ENCODE measurements at regions not wholly inside any gene's neighbourhood (a gene's known extent, or its start where the extent isn't known, plus 50 kb on each side); places are given as distances from the start of the nearest gene placed in this dataset.

GRCh38 chr18:30889519-30890301 is 152.8 kb downstream of the DSC3 start:
- Histone ChIP-seq H4K20me1 (replicated peaks in 1 of 2; ENCODE audit: control insufficient read depth in 1 of 2, insufficient read depth in 2 of 2, low read length in 2 of 2) (no peaks in the 10 kb centered on the region), H3K27ac (ENCODE audit: low read depth, low read length) (no peak overlapping the region), H3K36me3 (ENCODE audit: control insufficient read depth in 2 of 4, insufficient read depth in 4 of 4, low read length in 3 of 4) (no peaks in the 10 kb centered on the region), H2AK5ac (ENCODE audit: low read depth, low read length) (no peak overlapping the region), H3K14ac (ENCODE audit: insufficient read length) (no peak overlapping the region), H3K9me3 (ENCODE audit: insufficient read depth in 2 of 2, low read depth in 1 of 2, low read length in 1 of 2) (no peaks in the 10 kb centered on the region), H2BK15ac (ENCODE audit: low read length) (no peak overlapping the region), H3K23me2 (ENCODE audit: low read depth, low read length) (no peaks in the 10 kb centered on the region), H3K4me1 (replicated peaks in 1 of 4; ENCODE audit: control insufficient read depth in 3 of 4, insufficient read depth in 4 of 4, low read length in 3 of 4) (0 out of 7 replicates have a peak, but pooled peaks cover 0 to 2% (median 0%) of the 10 kb centered on the region in 4 experiments), H4K5ac (ENCODE audit: insufficient read length, low read depth, low read length) (no peak overlapping the region), H3K27me3 (replicated peaks in 1 of 4; ENCODE audit: control insufficient read depth in 3 of 4, extremely low read depth in 1 of 4, insufficient read depth in 3 of 4, low read length in 3 of 4) (no peaks in the 10 kb centered on the region), H2BK20ac (ENCODE audit: low read length) (no peak overlapping the region), H3K56ac (replicated peaks; ENCODE audit: insufficient read length, low read depth, low read length) (no peak overlapping the region), H3K4ac (replicated peaks; ENCODE audit: insufficient read length, low read depth, low read length) (no peak overlapping the region), H3K9ac (replicated peaks in 1 of 4; ENCODE audit: extremely low read depth in 1 of 4, low read depth in 3 of 4, low read length in 3 of 4) (no peak overlapping the region), H3K23ac (ENCODE audit: insufficient read length) (no peak overlapping the region), H2AFZ (ENCODE audit: low read length) (no peak overlapping the region), H3K4me2 (ENCODE audit: insufficient read depth in 1 of 2, low read depth in 2 of 2, low read length in 2 of 2) (no peak overlapping the region), H3K18ac (ENCODE audit: extremely low read depth, low read length) (no peak overlapping the region), H2BK12ac (ENCODE audit: low read depth, low read length) (no peak overlapping the region; the same call in 1 of the 2 replicates), H3K79me1 (ENCODE audit: low read depth, low read length) (no peaks in the 10 kb centered on the region), H4K8ac (ENCODE audit: extremely low read depth, insufficient read depth, low read length) (no peak overlapping the region), H3K4me3 (ENCODE audit: extremely low read depth in 1 of 4, insufficient read depth in 2 of 4, low read depth in 3 of 4, low read length in 4 of 4) (no peak overlapping the region), H2BK5ac (ENCODE audit: low read depth, low read length) (no peak overlapping the region), H2BK120ac (replicated peaks; ENCODE audit: low read depth, low read length) (no peak overlapping the region), H3K79me2 (ENCODE audit: control insufficient read depth in 1 of 2, insufficient read depth in 2 of 2, low read length in 2 of 2) (no peaks in the 10 kb centered on the region), H4K91ac (replicated peaks; ENCODE audit: insufficient read length, low read length) (no peak overlapping the region)
- FAIRE-seq (peak; percentile 96), DNase-seq (ENCODE audit: low read depth in 1 of 2, low spot score in 2 of 2) (no peak)
- POLR2A ChIA-PET (ENCODE audit: partially characterized antibody) = no interaction called here
- CTCF ChIA-PET (ENCODE audit: partially characterized antibody) = interaction anchor here (0.5 to 2.8 kb wide), 26 partner anchors 11 to 1015 kb away, joined by 3 to 12 read pairs (median 3); no protein-coding TSS in a partner anchor
- WGBS, 2 experiments (ENCODE audit: extremely low coverage in 1 of 2, insufficient coverage in 1 of 2, insufficient read length in 1 of 2, insufficient replicate concordance in 2 of 2, low coverage in 1 of 2, low lambda C conversion rate in 2 of 2, missing lambda C conversion rate in 1 of 2) = 54% methylated on average over 5 of the region's 5 CpGs; no CpG with 5 or more reads in 1 of the 2 experiments
- TF ChIP-seq, protein P1, sequence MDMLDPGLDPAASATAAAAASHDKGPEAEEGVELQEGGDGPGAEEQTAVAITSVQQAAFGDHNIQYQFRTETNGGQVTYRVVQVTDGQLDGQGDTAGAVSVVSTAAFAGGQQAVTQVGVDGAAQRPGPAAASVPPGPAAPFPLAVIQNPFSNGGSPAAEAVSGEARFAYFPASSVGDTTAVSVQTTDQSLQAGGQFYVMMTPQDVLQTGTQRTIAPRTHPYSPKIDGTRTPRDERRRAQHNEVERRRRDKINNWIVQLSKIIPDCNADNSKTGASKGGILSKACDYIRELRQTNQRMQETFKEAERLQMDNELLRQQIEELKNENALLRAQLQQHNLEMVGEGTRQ (IDR thresholded peaks at IDR 0.05; ENCODE audit: low read length) = no peak
- TF ChIP-seq E2F6 (IDR thresholded peaks at IDR 0.05) = peak; percentile 39; the same call in 1 of the 2 replicates
- no peak for TF ChIP-seq POLR2AphosphoS5 (IDR thresholded peaks at IDR 0.05; ENCODE audit: low read depth, low read length)
- TF ChIP-seq RBBP5 (IDR thresholded peaks at IDR 0.05; ENCODE audit: borderline replicate concordance, low read depth, low read length) = no peak
- TF ChIP-seq RAD21 (IDR thresholded peaks at IDR 0.05 in 1 of 2, conservative IDR thresholded peaks at IDR 0.05 in 1 of 2; ENCODE audit: low read depth in 2 of 2, low read length in 2 of 2) = peak; percentile 95 to 97
- TF ChIP-seq, protein P2, sequence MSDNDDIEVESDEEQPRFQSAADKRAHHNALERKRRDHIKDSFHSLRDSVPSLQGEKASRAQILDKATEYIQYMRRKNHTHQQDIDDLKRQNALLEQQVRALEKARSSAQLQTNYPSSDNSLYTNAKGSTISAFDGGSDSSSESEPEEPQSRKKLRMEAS (IDR thresholded peaks at IDR 0.05) = peak; percentile 71; the same call in 1 of the 2 replicates
- no peak for TF ChIP-seq POU5F1 (IDR thresholded peaks at IDR 0.05; ENCODE audit: low read depth, low read length)
- no peak for TF ChIP-seq GTF2F1 (IDR thresholded peaks at IDR 0.05; ENCODE audit: borderline replicate concordance, low read depth, low read length)
